Left lung (tissue), 4 donors: ENCODE measurements at regions not wholly inside any gene's neighbourhood (a gene's known extent, or its start where the extent isn't known, plus 50 kb on each side); places are given as distances from the start of the nearest gene placed in this dataset.

Experiments used
- ATAC-seq: fragments of 200-7000 bp; cut with Tn5 transposase; one replicate; pipeline ENCODE4 v1.9.1; 2020; ENCODE audit warnings: moderate library complexity
- DNase-seq, 4 donors: peaks; one replicate each; pipeline ENCODE4 v3.0.0-alpha.2; 2013 to 2020
- H3K27ac ChIP-seq, 2 donors: fragments of 200-600 bp; sonication (generic) in 1 of 2; one replicate each; pipeline versions ENCODE4 v1.5.0 to v1.8.0; 2020 to 2021
- H3K27me3 ChIP-seq, 2 donors: fragments of 200-600 bp; sonication (generic) in 1 of 2; one replicate each; pipeline versions ENCODE4 v1.5.0 to v1.8.0; 2020 to 2021
- H3K36me3 ChIP-seq, 2 donors: fragments of 200-600 bp; sonication (generic) in 1 of 2; one replicate each; pipeline versions ENCODE4 v1.5.0 to v1.8.0; 2020 to 2021
- H3K4me1 ChIP-seq, 2 donors: fragments of 200-600 bp; one replicate each; pipeline ENCODE4 v1.8.0; 2021
- H3K4me3 ChIP-seq, 2 donors: fragments of 200-600 bp; sonication (generic) in 1 of 2; one replicate each; pipeline versions ENCODE4 v1.5.0 to v1.8.0; 2020 to 2021; ENCODE audit warnings: mild to moderate bottlenecking in 1 of 2
- H3K9me3 ChIP-seq, 2 donors: fragments of 200-600 bp; sonication (generic) in 1 of 2; one replicate each; pipeline versions ENCODE4 v1.5.0 to v1.8.0; 2020 to 2021
- CTCF ChIP-seq, 2 donors: fragments of 200-600 bp; sonication (generic) in 1 of 2; IDR thresholded peaks; one replicate each; pipeline versions ENCODE4 v1.5.0 to v1.8.0; 2021; ENCODE audit warnings: antibody characterized with exemption in 2 of 2
- intact Hi-C, 2 donors: fragments of 100-400 bp; cut with DNase I; formaldehyde crosslinking; loops; one replicate each; pipeline versions ENCODE4 v1.11.2 to v1.14.2; 2022
- donor health status: DM: no; HTN: yes; CAD: no.
- donor health status: DM: no; HTN: no; CAD: no.

- Histone ChIP-seq H3K9me3 (peaks cover 0 to 8% of the 10 kb centered on the region in 2 donors), H3K4me3 (no peak overlapping the region), H3K27me3 (no peaks in the 10 kb centered on the region), H3K27ac (no peak overlapping the region), H3K36me3 (no peaks in the 10 kb centered on the region), H3K4me1 (no peaks in the 10 kb centered on the region)
- intact Hi-C loops, result no loop called here
- TF ChIP-seq CTCF (IDR thresholded peaks at IDR 0.05), result no peak
- ATAC-seq (no peak), DNase-seq (peak in 1 of 4 donors; percentile 9)
These were observed 297.9 kb upstream of the PSMD7 start for GRCh38 chr16:73998707-73999106.

GRCh38 chr16:73997971-73998370 is 298.6 kb upstream of the PSMD7 start:
- Histone ChIP-seq H3K4me1 (no peaks in the 10 kb centered on the region), H3K4me3 (no peak overlapping the region), H3K36me3 (no peaks in the 10 kb centered on the region), H3K27me3 (no peaks in the 10 kb centered on the region), H3K27ac (no peak overlapping the region), H3K9me3 (peaks cover 0 to 1% of the 10 kb centered on the region in 2 donors)
- TF ChIP-seq CTCF (IDR thresholded peaks at IDR 0.05), result no peak
- DNase-seq, result peak in 1 of 4 donors; percentile 7
- no peak for ATAC-seq
- intact Hi-C loops, result no loop called here

DNA sequence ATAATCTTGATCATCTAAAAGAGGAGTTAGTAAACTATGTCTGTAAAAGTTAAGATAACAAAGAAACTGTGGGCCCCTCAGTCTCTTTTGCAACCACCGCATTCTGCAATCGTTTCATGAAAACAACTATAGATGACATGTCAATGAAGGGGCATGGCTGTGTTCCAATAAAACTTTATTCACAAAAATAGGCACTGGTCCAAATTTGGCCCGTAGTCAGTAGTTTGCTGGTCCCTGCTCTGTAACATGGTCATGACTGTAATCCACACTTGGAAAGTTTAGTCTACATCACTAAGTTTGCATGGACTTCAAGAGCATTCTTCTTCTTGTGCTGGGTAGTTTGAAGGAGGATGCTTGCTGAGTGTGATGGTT is 299.3 kb upstream of the PSMD7 start:
- H3K36me3 ChIP-seq, result no peaks in the 10 kb centered on the region
- intact Hi-C loops, result no loop called here

GRCh38 chr16:73996624-73997339 is 299.8 kb upstream of the PSMD7 start:
- no peak for ATAC-seq

More for the DNA sequence above, 299.3 kb upstream of the PSMD7 start:
- Histone ChIP-seq H3K4me3 (no peak overlapping the region), H3K27me3 (no peaks in the 10 kb centered on the region), H3K27ac (no peak overlapping the region), H3K4me1 (no peaks in the 10 kb centered on the region), H3K9me3 (no peaks in the 10 kb centered on the region)
- TF ChIP-seq CTCF (IDR thresholded peaks at IDR 0.05), result no peak
- ATAC-seq (no peak), DNase-seq (peak in 1 of 4 donors; percentile 9)

DNA sequence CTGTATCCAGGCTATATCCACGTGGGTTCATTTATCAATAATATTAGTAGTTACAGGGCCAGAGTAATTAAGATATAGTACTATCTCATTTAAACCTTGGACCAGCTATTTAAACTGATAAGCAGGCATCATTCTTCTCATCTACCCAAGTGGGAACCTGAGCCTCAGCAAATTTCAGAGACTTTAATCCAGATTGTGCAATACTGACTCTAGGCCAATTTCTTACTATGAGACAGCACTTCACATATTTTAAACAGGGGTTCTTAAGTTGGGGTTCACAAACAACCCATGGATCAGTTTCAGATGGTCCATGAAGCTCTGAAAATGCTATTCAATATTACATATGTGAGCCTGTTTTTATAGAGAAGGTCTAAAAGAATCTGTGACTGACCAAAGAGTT is 302.7 kb upstream of the PSMD7 start:
- no peaks in the 10 kb centered on the region for H3K36me3 ChIP-seq
- ATAC-seq (no peak), DNase-seq (no peak)
- no peaks in the 10 kb centered on the region for H3K9me3 ChIP-seq
- no peak for TF ChIP-seq CTCF (IDR thresholded peaks at IDR 0.05)
- H3K27ac ChIP-seq, result no peak overlapping the region
- H3K4me3 ChIP-seq, result no peak overlapping the region
- intact Hi-C loops, result no loop called here
- no peaks in the 10 kb centered on the region for H3K4me1 ChIP-seq
- no peaks in the 10 kb centered on the region for H3K27me3 ChIP-seq

More at GRCh38 chr16:73996624-73997339, 299.8 kb upstream of the PSMD7 start:
- Histone ChIP-seq H3K4me3 (no peak overlapping the region), H3K27ac (no peak overlapping the region), H3K27me3 (no peaks in the 10 kb centered on the region), H3K36me3 (no peaks in the 10 kb centered on the region), H3K9me3 (no peaks in the 10 kb centered on the region), H3K4me1 (no peaks in the 10 kb centered on the region)
- TF ChIP-seq CTCF (IDR thresholded peaks at IDR 0.05), result no peak
- peak in 2 of 4 donors; percentile 22 to 36 for DNase-seq
- intact Hi-C loops, result no loop called here
